ENCODE measurements at regions not wholly inside any gene's neighbourhood (a gene's known extent, or its start where the extent isn't known, plus 50 kb on each side); places are given as distances from the start of the nearest gene placed in this dataset.
"Not testable (repeated sequence)": the region's sequence is repeated elsewhere in the genome, so short reads cannot be mapped to it uniquely, and the experiment has no call there.

DNA sequence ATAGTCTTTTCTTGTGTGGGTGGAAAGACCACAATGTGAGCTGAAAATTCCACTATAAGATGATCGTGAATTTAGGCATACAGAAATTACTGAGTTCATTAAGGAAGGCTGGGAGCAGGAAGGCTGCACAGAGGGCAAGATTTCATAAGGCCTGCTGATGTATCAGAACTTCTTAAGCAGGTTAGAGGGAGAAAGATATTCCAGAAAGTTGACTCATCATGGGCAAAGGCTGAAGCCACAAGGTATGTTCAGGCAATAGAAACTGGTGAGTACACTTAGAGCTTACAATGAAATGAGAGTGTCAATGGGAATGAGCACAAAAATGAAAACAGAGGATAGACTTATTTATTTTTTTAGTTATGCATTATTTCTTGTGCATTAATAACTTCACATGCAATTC is 618.6 kb downstream of the CBLN4 start:
- DNase-seq = no peak

DNA sequence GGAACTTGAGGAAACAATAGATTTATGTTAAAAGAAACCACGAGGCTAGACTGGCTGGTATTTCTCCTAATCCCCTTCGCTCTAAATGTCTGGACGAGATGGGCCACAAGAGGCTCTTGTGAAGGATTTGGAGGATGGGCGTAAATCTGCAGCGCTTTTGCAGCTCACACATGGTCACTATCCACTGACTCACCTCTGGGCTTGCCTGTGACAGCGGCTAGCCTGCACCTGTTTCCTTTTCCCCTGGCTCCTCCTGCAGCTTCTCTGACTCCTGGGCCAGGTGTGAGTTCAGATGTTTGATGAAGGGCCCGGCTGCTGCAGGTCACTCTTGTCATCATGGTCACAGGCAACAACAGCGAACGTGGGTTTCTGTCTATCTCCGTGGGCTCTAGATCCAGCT is 629.4 kb downstream of the CBLN4 start:
- no peak for DNase-seq

DNA sequence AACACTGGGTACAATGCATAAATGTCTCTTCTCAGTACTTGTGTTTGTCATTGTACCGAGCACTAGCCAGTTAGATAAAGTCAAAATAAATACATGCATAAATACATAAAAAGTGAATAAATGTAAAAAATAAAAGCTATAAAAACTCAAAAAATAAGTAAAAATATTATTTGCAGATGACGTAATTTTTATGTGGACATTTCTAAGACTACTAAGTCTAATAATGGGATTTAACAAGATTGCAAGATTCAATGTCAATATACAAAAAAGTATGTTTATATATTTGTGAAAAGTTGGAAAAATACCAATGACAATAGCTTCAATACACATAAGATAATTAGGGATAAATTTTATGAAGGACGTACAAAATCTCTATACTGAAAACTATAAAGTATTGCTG is 639.6 kb downstream of the CBLN4 start:
- no peak for DNase-seq

DNA sequence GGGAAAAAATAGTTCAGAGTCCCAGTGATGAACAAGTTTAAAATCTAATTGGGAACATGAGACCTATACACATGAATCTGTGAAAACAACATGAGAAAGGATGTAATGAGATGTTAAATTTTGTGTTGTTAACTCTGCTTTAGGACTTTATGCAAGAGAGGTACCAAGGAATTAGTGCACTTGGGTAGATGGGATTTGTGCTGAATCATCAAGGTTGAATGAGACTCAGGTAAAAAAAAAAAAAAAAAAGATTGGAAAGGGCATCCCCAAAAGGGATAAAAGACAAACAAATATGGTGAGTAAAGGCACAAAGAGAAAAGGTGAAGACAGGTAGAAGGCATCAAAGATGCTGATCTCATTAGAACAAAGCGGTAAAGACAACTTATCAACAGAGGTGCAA is 644.4 kb downstream of the CBLN4 start:
- no peak for DNase-seq

DNA sequence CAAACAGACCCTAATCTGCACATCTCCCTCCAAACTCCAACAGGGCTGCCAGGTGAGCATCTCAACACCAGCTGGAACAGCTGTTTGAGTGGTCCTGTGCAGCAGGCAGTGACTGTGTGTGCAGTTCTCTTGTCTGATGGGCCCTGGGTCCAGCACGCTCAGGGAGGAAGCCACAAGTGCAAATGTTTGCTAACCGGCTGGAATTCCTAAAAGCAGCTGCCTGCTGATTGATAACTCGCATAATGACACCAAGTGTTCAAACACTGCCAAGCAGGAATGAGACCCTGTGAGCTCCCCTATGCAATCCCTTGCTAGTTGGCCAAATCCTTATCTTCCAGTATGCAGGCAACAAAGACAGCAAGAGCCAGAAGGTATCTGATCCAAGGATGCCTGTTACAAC is 650.6 kb downstream of the CBLN4 start:
- no peak for DNase-seq

DNA sequence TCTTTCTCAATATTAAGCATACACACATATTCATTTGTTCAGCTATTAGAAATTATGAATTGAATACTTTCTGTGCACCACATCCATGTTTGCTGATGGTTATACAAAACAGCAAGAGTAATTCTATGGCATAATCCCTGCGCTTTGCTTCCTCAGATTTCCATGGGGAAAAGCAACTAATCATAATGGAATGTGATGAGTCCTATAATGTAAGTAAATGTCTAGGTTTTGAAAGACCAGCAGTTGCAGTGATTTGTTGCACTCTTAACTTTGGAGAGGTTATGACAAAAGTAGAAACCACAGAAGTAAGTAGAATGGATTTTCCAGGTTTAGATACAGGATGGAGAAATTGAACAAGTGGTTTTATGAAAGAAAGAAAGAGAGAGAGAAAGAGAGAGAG is 652.1 kb downstream of the CBLN4 start:
- no peak for DNase-seq

DNA sequence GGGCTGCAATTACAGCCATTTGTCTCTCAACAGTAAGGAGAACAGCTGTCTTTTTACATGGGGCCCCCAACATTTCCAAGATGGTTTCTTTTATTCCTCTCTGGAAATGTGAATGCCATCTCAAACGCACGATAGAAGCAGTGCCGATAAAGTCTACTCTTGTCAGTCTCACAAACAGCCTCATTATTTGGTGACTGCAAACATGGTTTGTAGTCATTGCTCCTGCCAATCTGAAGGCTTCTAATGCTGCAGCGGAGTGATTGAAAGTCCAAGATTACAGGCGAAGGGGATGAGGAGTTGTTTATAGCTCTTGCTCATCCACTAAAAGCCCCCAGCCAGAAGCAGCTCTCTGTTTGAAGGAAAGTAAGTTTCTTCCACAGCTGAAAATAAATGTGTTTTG is 657.1 kb downstream of the CBLN4 start:
- DNase-seq = no peak

DNA sequence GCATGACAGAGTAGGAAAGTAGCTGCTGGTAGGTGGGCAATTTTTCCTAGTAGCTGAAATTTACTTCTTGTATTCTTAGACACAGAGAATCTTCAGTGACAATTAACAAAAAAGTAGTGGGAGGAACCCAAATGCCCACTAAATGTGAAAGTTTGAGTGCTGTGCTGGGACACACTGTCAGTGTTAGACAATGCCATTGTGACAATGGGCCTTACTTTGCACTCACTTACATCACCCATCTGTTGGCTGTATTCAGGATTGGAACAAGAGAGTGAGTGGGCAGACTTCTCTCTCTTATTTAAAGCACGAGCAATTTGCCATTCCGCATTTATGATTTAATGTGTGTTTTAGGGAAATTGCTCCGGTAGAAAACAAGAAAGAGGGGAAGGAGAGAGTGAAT is 662.5 kb downstream of the CBLN4 start:
- no peak for DNase-seq

DNA sequence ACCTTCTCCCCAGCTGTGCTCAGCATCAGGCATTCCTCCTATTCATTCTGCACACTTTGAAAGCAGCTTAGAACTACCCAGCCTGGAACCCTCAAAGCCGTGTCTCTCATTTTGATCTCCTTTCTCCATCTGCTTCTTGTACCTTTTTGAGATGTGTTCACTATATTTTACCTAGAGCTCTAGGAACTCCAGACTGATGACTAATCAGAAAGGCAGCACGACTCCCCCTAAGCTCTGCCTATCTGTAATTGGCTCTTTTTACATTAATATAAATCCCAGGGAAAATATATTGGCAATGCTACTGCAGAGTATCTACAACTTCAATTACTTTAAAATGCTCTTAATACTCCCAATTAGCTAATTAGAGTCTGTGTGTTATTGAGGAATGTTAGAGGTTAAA is 671.5 kb downstream of the CBLN4 start:
- no peak for DNase-seq

DNA sequence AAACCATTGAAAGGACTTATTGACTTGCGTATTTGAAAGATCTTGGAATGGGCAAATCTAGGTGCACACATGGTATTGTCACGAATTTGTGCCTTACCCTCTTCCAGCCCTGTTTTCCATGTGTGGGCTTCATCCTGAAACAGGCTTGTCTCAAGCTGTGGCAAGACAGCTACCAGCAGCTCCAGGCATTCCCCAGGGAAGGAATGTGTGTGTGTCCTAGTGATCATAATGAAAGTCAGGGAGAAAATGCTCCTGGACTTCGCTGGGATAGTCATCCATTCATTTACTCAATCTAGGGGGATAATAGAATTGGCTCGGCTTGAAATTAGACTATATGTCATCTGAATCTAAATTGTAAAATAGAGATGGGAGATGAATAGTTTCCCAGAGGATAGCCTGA is 676.2 kb downstream of the CBLN4 start:
- DNase-seq = no peak

DNA sequence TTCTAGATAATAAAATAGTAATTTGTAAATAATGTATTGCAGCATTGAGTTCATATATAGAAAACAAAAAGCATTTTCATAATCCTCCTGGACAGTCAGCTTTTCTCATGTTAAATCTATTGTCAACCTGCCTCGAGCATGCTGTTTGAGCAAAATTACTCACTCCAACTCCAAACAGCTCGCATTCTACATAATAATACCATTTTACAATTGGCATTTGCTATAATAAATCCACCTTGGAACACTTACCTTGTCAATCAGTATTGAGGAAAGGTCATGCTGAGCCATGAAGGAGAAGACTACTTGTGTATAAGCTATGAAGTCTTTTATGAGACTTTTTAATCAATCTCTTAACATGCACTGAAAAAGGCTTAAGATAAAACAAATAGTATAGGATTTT is 682.6 kb downstream of the CBLN4 start:
- no peak for DNase-seq

DNA sequence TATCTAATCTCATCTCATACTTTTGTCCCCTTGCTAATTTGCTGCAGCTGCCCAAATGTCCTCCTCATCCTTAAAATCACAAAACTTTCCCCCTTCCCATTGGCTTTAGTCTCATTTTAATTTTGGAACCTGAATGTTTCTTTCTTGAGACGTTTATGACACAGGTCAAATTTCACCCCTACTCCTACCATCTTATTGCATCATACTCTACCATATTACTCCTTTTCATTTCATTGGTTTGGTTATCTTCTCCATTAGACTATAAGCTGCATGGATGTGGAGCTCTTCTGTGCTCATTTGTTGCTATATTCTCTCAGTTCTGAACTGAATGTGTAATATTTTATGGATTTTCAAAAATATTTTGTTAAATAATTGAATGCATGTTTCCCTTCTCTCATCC is 688.6 kb downstream of the CBLN4 start:
- no peak for DNase-seq

DNA sequence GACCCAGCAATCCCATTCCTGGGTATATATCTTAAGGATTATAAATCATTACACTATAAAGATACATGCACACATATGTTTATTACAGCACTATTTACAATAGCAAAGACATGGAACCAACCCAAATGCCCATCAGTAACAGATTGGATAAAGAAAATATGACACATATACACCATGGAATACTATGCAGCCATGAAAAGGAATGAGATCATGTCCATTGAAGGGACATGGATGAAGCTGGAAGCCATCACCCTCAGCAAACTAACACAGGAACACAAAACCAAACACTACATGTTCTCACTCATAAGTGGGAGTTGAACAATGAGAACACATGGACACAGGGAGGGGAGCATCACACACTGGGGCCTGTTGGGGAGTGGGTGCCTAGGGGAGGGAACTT is 694.5 kb downstream of the CBLN4 start:
- not testable (repeated sequence) for DNase-seq

DNA sequence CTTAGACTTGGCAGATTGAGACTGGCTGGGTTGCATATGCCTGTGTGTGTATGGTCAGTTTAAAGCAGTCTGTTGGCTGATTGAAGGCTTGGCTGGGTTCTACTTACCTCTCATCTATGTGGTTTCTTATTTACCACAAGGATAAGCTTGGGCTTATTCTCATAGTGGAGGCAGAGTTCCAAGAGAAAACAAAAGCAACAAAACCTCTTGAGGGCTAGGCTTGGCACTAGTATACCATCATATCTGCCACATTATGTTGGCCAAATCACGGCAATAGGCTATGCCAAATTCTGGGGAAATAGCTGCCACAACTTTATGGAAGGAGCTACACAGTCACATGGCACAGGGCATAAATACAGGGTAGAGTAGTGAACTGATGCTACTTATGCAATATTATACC is 714.1 kb downstream of the CBLN4 start:
- no peak for DNase-seq

DNA sequence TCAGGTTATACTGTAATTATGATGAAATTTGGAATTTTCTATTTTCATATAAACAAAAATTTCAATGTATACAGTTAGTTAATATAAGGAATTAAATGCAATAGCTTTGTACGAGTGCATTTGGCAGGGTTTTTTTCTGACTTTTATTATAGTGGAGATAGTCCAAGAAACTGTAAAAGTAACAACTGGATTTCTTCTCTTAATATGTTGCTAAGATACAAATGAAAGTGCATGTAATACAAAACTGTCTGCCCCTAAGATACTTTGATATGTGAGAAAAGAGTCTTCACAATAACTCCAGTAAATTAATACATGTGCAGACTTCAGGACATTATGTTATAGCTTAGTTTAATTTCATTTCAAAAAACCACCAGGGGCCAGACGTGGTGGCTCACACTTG is 721.4 kb downstream of the CBLN4 start:
- no peak for DNase-seq

DNA sequence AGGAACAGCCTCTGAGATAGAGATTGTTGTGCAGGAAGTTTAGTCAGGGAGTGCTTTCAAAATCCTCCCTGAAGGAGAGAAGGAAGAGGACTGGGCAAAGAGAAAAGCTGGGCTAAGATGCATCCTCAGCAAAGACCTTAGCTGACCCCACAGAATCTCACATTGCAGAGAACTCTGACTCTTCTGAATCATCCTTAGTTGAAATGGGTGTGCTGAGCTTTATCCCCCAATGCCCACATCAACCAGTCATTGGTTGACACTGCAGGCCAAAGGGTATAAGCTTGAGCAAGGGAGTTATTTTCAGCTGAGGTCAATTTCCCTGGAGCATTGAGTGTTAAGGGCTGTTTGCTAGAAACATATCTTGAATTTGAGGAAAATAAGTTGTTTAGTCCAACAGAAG is 732.2 kb downstream of the CBLN4 start:
- no peak for DNase-seq

DNA sequence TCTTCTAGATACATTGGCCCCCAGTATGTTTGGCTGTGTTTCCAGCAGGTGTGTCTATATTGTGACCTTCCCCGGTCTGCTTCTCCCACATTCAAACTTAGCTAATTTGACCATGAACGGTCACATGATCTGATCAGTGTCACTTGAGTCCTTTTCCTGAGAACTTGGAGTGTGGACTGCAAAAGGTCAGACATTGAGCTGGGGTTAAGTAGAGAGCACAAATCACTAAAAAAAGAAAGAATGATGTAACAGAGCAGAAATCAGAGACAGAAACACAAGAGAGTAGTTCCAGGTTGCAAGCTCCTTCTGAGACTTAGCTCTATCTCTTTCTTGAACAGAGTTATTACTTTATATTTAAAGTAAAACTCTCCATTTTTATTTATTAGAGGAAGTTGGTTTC is 733.9 kb downstream of the CBLN4 start:
- DNase-seq = no peak

DNA sequence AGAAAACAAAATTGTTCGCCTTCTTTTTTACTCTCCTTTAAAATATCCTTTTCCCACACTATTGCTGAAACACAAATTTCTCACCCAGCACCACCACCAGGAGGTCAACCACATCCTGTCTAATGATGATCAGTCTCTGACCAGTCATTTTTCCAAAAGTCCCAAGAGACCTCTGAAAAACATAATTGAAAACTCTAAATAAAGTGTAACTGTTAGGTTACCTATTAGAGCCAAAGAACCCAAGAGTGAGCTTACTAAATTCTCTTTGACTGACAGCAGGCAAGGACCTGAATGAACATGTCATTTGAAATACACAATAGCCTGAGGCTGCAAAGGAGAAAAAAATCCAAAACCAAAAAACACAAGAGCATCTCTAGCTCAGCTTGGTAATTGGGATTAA is 735.4 kb downstream of the CBLN4 start:
- DNase-seq = no peak

DNA sequence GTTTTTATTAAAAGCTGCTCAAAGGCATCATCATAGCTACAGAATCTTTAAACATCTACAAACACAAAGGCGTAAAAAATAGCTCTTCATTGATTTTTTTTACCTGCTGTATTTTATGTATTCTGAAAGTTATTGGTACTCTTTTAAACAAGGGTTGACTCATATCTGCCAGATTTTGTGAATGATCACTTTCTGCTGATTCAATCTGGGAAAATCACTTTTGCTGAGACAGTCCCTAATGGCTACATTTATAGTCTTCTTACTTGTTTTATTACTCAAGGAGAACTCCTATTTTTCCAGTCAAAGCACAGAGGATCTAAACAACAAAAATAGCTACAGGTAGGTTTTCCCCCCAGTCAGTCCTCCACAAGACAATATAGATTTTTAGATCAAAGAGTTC is 739.0 kb downstream of the CBLN4 start:
- no peak for DNase-seq

DNA sequence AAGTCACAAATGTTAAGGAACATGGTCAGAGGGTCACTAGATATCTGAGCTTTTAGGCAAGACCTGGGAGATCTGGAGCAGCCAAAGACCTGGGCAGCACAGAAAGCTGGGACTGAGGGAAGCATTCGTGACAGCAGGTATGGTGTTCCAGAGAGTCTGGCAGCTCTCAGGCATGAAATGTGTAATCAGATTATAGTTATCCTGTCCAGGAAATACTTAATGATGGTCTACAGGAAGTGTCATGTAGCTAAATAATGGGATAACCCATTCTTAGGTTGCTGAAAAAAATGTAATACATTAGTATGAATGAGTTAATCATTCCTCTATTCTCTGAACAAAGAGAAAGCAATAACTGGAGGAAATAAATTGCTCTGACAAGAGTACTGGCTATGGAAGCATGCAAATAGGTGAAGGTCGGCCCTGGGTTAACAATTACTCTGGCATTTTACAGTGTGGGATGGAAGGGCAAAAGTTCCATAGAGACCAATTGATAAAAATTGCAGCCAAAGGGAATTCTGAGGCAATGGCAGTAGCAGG is 740.5 kb downstream of the CBLN4 start:
- DNase-seq = no peak

DNA sequence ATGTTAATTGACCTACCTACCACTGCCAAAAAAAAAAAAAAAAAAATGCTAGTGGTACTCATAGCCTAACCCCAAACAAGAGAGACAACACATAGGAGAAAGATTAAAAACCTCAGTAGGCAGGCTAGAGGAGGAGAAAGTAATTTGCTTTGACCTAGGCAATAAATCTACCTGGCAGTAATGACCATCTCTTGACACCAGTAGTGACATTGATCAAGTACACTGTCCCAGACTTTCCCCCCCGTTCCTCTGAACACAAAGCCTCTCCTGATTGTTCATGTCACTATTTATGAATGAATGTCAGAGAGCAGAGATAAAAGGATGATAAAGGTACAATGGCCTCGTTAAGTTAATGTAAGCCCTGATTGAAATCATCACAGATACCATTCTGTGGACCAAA is 746.8 kb downstream of the CBLN4 start:
- no peak for DNase-seq

DNA sequence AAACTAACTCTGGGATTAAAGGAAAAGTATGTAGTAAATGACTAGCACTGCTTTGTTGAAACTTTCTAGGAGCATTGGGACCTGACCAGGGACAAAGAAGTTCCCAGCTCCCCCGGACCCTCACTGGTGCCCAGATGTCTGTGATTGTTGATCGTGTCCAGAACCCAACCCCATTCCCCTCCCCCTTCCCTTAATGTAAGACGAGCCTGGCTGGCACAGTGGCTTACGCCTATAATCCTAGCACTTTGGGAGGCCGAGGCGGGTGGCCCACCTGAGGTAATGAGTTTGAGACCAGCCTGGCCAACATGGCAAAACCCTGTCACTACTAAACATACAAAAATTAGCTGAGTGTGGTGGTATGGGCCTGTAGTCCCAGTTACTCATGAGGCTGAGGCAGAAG is 750.3 kb downstream of the CBLN4 start:
- no peak for DNase-seq

DNA sequence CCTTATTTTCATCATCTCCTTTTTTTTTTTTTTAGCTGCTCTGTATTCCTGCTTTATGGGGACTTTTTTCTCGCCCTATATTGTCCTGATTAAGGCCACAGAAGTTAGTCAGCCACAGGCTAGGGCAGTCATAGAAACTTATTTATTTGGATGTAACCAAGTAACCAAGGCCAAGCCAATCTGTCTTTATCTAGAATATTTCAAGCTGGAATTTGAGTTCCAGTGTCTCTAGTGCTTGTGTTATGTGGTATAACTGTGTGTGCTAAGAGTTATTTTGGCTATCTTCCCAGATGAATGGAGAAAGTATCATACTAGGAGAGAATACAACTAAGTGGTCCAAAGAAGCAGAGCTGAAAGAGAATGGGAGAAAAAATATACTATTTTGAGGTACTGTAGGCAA is 751.5 kb downstream of the CBLN4 start:
- DNase-seq = no peak

DNA sequence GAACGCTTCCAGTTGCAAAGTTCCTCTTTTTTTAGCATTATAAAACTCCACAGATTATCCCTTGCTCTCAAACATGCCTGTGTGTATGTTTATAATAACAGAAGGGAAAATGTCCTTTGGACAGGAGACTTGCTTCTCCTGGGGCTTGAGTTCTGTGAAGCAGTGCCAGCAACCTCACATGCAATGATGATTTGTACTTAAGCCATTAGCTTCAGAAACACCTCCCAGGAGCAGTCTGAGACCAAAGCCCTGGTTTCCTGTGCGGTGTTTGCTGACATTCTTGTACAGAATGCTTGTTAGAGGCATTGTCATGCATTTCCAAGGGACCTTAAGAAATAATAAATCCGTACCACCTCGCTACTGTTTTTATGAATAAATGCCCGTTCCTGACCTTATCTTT is 752.8 kb downstream of the CBLN4 start:
- no peak for DNase-seq

DNA sequence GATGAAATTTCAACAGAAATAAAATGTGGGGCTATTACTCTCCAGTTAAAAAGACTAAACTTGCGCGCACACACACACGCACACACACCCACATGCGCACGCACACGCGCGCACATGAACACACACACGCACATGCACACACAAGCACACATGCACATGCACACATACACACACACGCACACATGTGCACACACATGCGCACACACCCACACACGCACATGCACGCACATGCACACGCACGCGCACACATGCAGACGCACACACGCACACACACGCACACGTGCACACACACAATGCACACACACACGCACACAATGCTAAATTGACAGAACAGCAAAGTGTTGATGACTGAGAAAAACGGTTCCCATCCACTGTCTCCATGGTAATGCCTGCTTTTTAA is 754.1 kb downstream of the CBLN4 start:
- no peak for DNase-seq

DNA sequence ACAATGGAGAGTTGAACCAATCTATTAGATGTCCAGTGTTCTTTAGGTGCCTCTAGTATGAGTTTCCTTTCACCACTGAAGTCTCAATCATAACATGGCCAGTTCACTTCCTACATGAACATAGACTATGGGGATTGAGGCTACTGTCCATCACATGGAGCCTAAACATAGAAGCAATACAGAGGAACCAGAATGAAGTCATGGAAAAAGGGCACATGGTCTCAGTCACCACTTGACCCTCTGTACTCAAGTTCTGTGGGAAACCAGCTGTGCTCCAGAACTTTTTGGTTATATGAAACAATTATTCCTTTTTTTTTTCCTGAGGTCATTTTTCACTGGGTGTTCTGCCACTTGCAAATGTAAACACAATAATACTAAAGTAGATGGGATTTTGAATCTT is 762.5 kb downstream of the CBLN4 start:
- DNase-seq = no peak

All from NCI-H1048 (cell line).